ENCODE measurements at regions not wholly inside any gene's neighbourhood (a gene's known extent, or its start where the extent isn't known, plus 50 kb on each side); places are given as distances from the start of the nearest gene placed in this dataset.

GRCh38 chr5:145509336-145510136, 325.6 kb downstream of the PRELID2 start:
- Mint-ChIP-seq H3K4me3 (ENCODE audit: unreplicated experiment) (no peak overlapping the region), H3K4me1 (ENCODE audit: unreplicated experiment) (no peaks in the 10 kb centered on the region), H3K27ac (ENCODE audit: unreplicated experiment) (no peak overlapping the region), H3K27me3 (ENCODE audit: unreplicated experiment) (no peaks in the 10 kb centered on the region), H3K36me3 (ENCODE audit: low read depth, unreplicated experiment) (no peaks in the 10 kb centered on the region), H3K9me3 (ENCODE audit: unreplicated experiment) (no peaks in the 10 kb centered on the region)
- DNase-seq (ENCODE audit: low spot score) = no peak
- TF ChIP-seq, protein P1, sequence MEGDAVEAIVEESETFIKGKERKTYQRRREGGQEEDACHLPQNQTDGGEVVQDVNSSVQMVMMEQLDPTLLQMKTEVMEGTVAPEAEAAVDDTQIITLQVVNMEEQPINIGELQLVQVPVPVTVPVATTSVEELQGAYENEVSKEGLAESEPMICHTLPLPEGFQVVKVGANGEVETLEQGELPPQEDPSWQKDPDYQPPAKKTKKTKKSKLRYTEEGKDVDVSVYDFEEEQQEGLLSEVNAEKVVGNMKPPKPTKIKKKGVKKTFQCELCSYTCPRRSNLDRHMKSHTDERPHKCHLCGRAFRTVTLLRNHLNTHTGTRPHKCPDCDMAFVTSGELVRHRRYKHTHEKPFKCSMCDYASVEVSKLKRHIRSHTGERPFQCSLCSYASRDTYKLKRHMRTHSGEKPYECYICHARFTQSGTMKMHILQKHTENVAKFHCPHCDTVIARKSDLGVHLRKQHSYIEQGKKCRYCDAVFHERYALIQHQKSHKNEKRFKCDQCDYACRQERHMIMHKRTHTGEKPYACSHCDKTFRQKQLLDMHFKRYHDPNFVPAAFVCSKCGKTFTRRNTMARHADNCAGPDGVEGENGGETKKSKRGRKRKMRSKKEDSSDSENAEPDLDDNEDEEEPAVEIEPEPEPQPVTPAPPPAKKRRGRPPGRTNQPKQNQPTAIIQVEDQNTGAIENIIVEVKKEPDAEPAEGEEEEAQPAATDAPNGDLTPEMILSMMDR (IDR thresholded peaks at IDR 0.05; ENCODE audit: unreplicated experiment) = no peak

DNA sequence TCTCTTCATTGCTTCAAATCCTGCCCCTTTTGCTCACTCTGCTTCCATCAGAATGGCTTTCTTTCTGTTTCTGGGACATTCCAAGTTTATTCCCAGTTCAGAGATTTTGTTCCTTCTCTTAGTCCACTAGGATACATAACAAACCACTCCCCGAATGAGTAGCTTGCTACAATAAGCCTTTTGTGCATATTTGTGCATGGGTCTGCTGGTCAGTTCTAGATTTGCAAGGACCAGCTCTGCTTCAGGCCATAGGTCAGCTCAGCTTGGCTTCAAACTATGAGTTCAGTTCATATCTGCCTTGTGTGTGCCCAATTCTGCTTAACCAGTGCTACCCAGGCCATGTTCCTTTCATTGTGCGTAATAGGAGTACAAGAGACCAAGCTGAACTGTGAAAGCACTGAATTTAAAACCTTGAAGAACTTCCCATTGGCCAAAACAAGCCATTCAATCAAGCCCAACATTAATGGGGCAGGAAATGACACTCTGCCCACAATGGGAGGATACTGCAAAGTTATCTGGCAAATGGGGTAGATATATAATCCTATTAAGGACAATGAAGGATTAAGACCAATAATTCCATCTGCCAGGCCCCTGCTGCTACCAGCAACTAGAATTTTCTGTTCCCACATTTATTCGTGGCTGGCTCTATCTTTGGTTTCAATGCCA, 328.8 kb downstream of the PRELID2 start:
- no peaks in the 10 kb centered on the region for H3K4me1 Mint-ChIP-seq (ENCODE audit: unreplicated experiment)
- H3K4me3 Mint-ChIP-seq (ENCODE audit: unreplicated experiment) = no peak overlapping the region
- TF ChIP-seq, protein P1 (IDR thresholded peaks at IDR 0.05; ENCODE audit: unreplicated experiment) = no peak
- H3K27ac Mint-ChIP-seq (ENCODE audit: unreplicated experiment) = no peak overlapping the region
- no peaks in the 10 kb centered on the region for H3K36me3 Mint-ChIP-seq (ENCODE audit: low read depth, unreplicated experiment)
- H3K9me3 Mint-ChIP-seq (ENCODE audit: unreplicated experiment) = no peaks in the 10 kb centered on the region
- no peak for DNase-seq (ENCODE audit: low spot score)
- H3K27me3 Mint-ChIP-seq (ENCODE audit: unreplicated experiment) = no peaks in the 10 kb centered on the region

DNA sequence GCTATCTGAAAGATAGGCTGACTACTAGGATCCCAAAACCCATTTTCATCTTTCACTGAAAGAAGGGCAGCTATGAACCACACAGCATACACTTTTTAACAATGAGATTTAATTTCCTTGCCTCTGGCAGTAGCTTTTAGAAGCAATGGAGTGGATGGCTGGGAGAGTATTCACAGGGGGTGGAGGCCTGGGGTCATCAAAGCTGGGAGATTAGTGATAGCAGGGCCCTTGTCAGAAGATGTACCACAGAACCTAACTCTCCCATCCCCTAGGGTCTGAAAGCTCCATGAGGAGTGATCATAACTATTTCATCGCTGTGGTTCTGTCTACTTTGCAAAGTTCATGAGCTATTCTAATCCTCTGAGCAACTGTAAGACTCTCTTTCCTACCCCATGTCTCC, 332.2 kb downstream of the PRELID2 start:
- Mint-ChIP-seq H3K27me3 (ENCODE audit: unreplicated experiment) (no peaks in the 10 kb centered on the region), H3K36me3 (ENCODE audit: low read depth, unreplicated experiment) (no peaks in the 10 kb centered on the region), H3K9me3 (ENCODE audit: unreplicated experiment) (no peaks in the 10 kb centered on the region), H3K4me1 (ENCODE audit: unreplicated experiment) (no peaks in the 10 kb centered on the region), H3K27ac (ENCODE audit: unreplicated experiment) (no peak overlapping the region), H3K4me3 (ENCODE audit: unreplicated experiment) (no peak overlapping the region)
- DNase-seq (ENCODE audit: low spot score) = no peak
- TF ChIP-seq, protein P1 (IDR thresholded peaks at IDR 0.05; ENCODE audit: unreplicated experiment) = no peak

GRCh38 chr5:145500710-145501109, 334.4 kb downstream of the PRELID2 start:
- Mint-ChIP-seq H3K27ac (ENCODE audit: unreplicated experiment) (no peak overlapping the region), H3K4me3 (ENCODE audit: unreplicated experiment) (no peak overlapping the region), H3K36me3 (ENCODE audit: low read depth, unreplicated experiment) (no peaks in the 10 kb centered on the region), H3K4me1 (ENCODE audit: unreplicated experiment) (no peaks in the 10 kb centered on the region), H3K27me3 (ENCODE audit: unreplicated experiment) (no peaks in the 10 kb centered on the region), H3K9me3 (ENCODE audit: unreplicated experiment) (no peaks in the 10 kb centered on the region)
- TF ChIP-seq, protein P1 (IDR thresholded peaks at IDR 0.05; ENCODE audit: unreplicated experiment) = no peak
- DNase-seq (ENCODE audit: low spot score) = no peak

DNA sequence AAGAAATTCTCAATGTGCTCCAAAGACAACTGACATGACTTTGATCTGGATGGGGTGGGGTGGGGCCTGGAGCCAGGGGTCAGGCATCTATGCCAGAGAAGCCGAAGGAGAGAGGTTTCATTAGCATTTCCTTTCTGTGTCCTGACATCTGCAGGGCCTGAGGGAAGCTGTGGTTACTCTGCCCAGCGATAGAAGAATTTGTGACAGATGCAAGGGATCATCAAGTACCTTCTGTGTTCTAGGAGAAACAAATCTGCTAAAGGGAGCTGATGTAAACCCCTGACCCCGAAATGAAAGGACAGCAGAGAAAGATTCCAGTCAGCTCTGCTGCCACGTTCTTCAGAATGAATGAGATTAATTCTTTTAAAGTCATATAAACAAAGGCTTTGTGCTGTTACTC, 335.7 kb downstream of the PRELID2 start:
- Mint-ChIP-seq H3K36me3 (ENCODE audit: low read depth, unreplicated experiment) (no peaks in the 10 kb centered on the region), H3K4me1 (ENCODE audit: unreplicated experiment) (no peaks in the 10 kb centered on the region), H3K27ac (ENCODE audit: unreplicated experiment) (no peak overlapping the region), H3K4me3 (ENCODE audit: unreplicated experiment) (no peak overlapping the region), H3K9me3 (ENCODE audit: unreplicated experiment) (no peaks in the 10 kb centered on the region), H3K27me3 (ENCODE audit: unreplicated experiment) (no peaks in the 10 kb centered on the region)
- no peak for DNase-seq (ENCODE audit: low spot score)
- TF ChIP-seq, protein P1 (IDR thresholded peaks at IDR 0.05; ENCODE audit: unreplicated experiment) = no peak
